ENCODE measurements at regions not wholly inside any gene's neighbourhood (a gene's known extent, or its start where the extent isn't known, plus 50 kb on each side); places are given as distances from the start of the nearest gene placed in this dataset.

DNA sequence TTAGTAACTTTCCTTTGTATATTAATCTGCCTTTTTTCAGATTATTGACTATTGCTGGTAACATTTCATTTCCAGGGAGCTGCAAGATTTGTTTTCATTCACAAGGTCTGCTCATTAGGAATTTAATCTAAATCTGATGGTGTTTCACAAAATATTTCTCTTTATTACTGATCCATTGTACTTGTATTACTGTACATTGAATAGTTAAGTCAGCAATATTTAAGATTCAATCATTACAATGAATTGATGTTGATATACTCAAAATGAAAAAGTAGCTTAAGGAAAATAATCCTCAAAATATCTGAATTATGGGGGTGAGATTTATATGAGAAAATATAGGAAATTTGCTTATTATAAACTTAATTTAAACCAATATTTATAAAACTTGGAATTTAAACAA, 308.6 kb upstream of the PBX1 start:
- no peak overlapping the region for H3K27ac ChIP-seq (ENCODE audit: low read length)
- H3K4me3 Mint-ChIP-seq: no peak overlapping the region
- no peaks in the 10 kb centered on the region for H3K27me3 ChIP-seq (replicated peaks in 1 of 2; ENCODE audit: control insufficient read depth in 2 of 2, extremely low read depth in 1 of 2, insufficient read depth in 2 of 2, low read length in 1 of 2)
- ChIA-PET POLR2A (no interaction called here), CTCF (no interaction called here)
- H3K27me3 Mint-ChIP-seq: no peaks in the 10 kb centered on the region
- H3K36me3 ChIP-seq (ENCODE audit: control insufficient read depth in 2 of 2, extremely low read depth in 1 of 2, insufficient read depth in 1 of 2, low read length in 1 of 2): no peaks in the 10 kb centered on the region
- H3K36me3 Mint-ChIP-seq: no peaks in the 10 kb centered on the region
- no peaks in the 10 kb centered on the region for H3K4me1 Mint-ChIP-seq
- no peaks in the 10 kb centered on the region for H3K4me1 ChIP-seq (ENCODE audit: control insufficient read depth in 1 of 2, extremely low read depth in 1 of 2, insufficient read depth in 2 of 2, low read length in 2 of 2)
- H3K27ac Mint-ChIP-seq: no peak overlapping the region
- DNase-seq: no peak
- H3K9me3 Mint-ChIP-seq: peaks cover 10 to 35% (median 19%) of the 10 kb centered on the region in 3 donors
- H3K4me3 ChIP-seq (ENCODE audit: control insufficient read depth in 1 of 2, extremely low read depth in 1 of 2, low read length in 1 of 2): no peak overlapping the region
- ATAC-seq (replicated peaks in 1 of 4): no peak
- no peaks in the 10 kb centered on the region for H3K9me3 ChIP-seq

DNA sequence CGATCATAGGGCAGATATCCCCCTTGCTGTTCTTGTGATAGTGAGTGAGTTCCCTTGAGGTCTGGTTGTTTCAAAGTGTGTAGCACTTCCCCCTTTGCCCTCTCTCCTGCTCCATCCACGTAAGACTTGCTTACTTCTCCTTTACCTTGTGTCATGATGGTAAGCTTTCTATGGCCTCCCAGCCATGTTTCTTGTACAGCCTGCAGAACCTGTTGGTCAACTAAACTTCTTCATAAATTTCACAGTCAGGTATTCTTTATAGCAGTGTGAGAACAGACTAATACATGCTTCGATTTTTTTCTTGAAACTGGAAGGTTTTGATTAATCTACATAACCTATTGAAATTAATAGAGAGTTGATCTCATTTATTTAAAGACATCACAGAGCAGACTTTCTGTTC, 302.5 kb upstream of the PBX1 start:
- Mint-ChIP-seq H3K9me3 (peaks cover 18 to 45% (median 28%) of the 10 kb centered on the region in 3 donors), H3K27ac (no peak overlapping the region), H3K4me1 (no peaks in the 10 kb centered on the region), H3K4me3 (no peak overlapping the region), H3K36me3 (no peaks in the 10 kb centered on the region), H3K27me3 (no peaks in the 10 kb centered on the region)
- DNase-seq (no peak), ATAC-seq (replicated peaks in 1 of 4) (no peak)
- Histone ChIP-seq H3K4me3 (ENCODE audit: control insufficient read depth in 1 of 2, extremely low read depth in 1 of 2, low read length in 1 of 2) (no peak overlapping the region), H3K27me3 (replicated peaks in 1 of 2; ENCODE audit: control insufficient read depth in 2 of 2, extremely low read depth in 1 of 2, insufficient read depth in 2 of 2, low read length in 1 of 2) (no peaks in the 10 kb centered on the region), H3K36me3 (ENCODE audit: control insufficient read depth in 2 of 2, extremely low read depth in 1 of 2, insufficient read depth in 1 of 2, low read length in 1 of 2) (no peaks in the 10 kb centered on the region), H3K27ac (ENCODE audit: low read length) (no peak overlapping the region), H3K4me1 (ENCODE audit: control insufficient read depth in 1 of 2, extremely low read depth in 1 of 2, insufficient read depth in 2 of 2, low read length in 2 of 2) (no peaks in the 10 kb centered on the region), H3K9me3 (no peaks in the 10 kb centered on the region)
- POLR2A ChIA-PET: no interaction called here
- CTCF ChIA-PET: no interaction called here
- WGBS (ENCODE audit: insufficient coverage): no CpG with 5 or more reads among the region's 3 CpGs

DNA sequence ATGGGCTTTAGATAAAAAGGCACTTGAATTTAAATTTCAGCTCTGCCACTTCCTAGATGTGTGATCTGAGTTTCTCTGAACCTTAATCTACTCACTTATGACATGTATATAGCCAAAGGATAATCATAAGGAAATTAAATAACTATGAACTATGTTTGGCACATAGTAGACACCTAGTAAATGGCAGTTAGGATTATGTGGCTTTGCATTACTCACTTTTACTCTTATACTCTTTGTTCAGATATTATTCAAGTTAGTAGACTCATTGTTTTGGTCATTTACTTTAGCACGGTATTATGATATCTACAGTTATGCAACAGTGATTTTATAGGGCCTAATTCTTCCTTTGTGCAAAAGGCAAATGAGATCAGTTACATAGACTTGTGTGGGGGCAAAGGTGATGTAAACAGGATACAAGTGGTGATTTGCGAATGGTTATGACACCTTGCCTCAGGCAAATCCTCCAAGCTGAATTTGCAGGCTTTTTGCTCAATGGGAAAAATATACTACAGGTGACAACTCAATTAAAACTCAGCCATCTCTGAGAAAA, 297.2 kb upstream of the PBX1 start:
- Mint-ChIP-seq H3K36me3 (no peaks in the 10 kb centered on the region), H3K4me1 (no peaks in the 10 kb centered on the region), H3K4me3 (no peak overlapping the region), H3K27me3 (no peaks in the 10 kb centered on the region), H3K27ac (no peak overlapping the region), H3K9me3 (peaks cover 4 to 21% (median 19%) of the 10 kb centered on the region in 3 donors)
- Histone ChIP-seq H3K4me3 (ENCODE audit: control insufficient read depth in 1 of 2, extremely low read depth in 1 of 2, low read length in 1 of 2) (no peak overlapping the region), H3K27me3 (replicated peaks in 1 of 2; ENCODE audit: control insufficient read depth in 2 of 2, extremely low read depth in 1 of 2, insufficient read depth in 2 of 2, low read length in 1 of 2) (no peaks in the 10 kb centered on the region), H3K27ac (ENCODE audit: low read length) (no peak overlapping the region), H3K9me3 (peaks cover 5% of the 10 kb centered on the region), H3K4me1 (ENCODE audit: control insufficient read depth in 1 of 2, extremely low read depth in 1 of 2, insufficient read depth in 2 of 2, low read length in 2 of 2) (no peaks in the 10 kb centered on the region), H3K36me3 (ENCODE audit: control insufficient read depth in 2 of 2, extremely low read depth in 1 of 2, insufficient read depth in 1 of 2, low read length in 1 of 2) (no peaks in the 10 kb centered on the region)
- DNase-seq: no peak
- 80% methylated on average over 1 of the region's 2 CpGs for WGBS (ENCODE audit: insufficient coverage)
- POLR2A ChIA-PET: no interaction called here
- ATAC-seq (replicated peaks in 1 of 4): no peak
- CTCF ChIA-PET: no interaction called here

DNA sequence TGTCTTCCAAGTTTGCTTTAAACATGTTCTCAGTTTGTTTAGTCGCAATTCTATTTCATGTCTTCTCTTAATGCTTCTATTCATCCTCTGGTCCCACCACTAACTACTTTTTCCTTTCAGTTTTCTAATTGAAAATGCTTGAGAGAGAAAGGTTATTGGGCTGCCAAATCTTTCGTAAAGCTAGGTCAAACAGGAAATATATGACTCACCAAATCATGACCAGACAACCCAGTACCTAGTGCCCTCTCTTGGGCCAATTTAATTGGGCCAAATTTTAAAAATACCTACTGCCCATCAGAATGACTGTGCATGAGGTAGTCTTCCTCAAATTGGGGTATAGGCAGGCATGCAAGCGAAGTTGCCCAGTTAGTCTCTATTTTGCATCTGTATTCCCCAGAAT, 295.4 kb upstream of the PBX1 start:
- H3K27me3 ChIP-seq (replicated peaks in 1 of 2; ENCODE audit: control insufficient read depth in 2 of 2, extremely low read depth in 1 of 2, insufficient read depth in 2 of 2, low read length in 1 of 2): no peaks in the 10 kb centered on the region
- Mint-ChIP-seq H3K9me3 (peaks cover 0 to 20% (median 19%) of the 10 kb centered on the region in 3 donors), H3K4me3 (no peak overlapping the region), H3K27ac (no peak overlapping the region), H3K36me3 (no peaks in the 10 kb centered on the region), H3K4me1 (no peaks in the 10 kb centered on the region), H3K27me3 (no peaks in the 10 kb centered on the region)
- no peaks in the 10 kb centered on the region for H3K36me3 ChIP-seq (ENCODE audit: control insufficient read depth in 2 of 2, extremely low read depth in 1 of 2, insufficient read depth in 1 of 2, low read length in 1 of 2)
- DNase-seq (no peak), ATAC-seq (replicated peaks in 1 of 4) (no peak)
- no peak overlapping the region for H3K4me3 ChIP-seq (ENCODE audit: control insufficient read depth in 1 of 2, extremely low read depth in 1 of 2, low read length in 1 of 2)
- H3K9me3 ChIP-seq: peaks cover 5% of the 10 kb centered on the region
- no peaks in the 10 kb centered on the region for H3K4me1 ChIP-seq (ENCODE audit: control insufficient read depth in 1 of 2, extremely low read depth in 1 of 2, insufficient read depth in 2 of 2, low read length in 2 of 2)
- ChIA-PET POLR2A (no interaction called here), CTCF (no interaction called here)
- 60% methylated on average over 1 of the region's 3 CpGs for WGBS (ENCODE audit: insufficient coverage)
- no peak overlapping the region for H3K27ac ChIP-seq (ENCODE audit: low read length)

DNA sequence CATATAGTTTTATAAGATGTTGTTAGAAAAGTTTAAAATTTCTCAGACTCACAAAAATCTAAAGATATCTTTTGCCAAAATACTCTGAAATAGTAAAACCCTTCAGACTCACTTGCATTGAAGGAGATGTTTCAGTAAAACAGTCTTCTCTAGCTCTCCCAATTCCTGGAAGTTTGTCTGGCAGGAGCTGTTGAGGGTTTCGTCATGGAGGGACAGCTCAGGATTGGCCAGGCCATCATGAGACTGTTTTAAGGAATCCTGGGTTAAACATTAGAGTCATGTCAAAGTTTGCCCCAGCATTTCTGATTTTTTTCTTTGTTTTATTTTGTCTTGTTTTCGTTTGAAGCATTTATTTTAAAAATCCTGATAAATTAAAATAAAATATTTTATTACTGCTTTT, 293.8 kb upstream of the PBX1 start:
- peaks cover 0 to 16% (median 13%) of the 10 kb centered on the region in 3 donors for H3K9me3 Mint-ChIP-seq
- CTCF ChIA-PET: no interaction called here

DNA sequence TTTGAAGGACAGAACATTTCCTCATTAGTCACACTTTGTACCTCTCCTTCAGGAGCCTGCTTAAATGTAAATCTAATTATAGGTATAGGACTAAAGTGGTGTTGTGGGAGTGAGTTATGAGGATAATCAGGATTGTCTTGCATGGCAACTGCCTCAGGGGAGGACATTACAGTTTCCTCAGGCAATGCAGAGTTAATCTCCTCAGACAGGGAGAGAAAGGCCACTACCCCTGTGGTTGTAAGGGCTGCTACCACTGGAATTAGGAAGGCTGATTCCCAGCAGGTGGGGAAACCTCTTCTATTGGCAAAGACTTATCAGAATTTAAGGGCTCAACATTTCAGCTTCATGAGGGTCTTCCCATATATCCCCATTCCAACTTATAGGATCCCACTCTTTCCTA, 286.8 kb upstream of the PBX1 start:
- no peaks in the 10 kb centered on the region for H3K9me3 ChIP-seq
- H3K27ac Mint-ChIP-seq: no peak overlapping the region
- H3K27me3 Mint-ChIP-seq: no peaks in the 10 kb centered on the region
- no peak overlapping the region for H3K4me3 ChIP-seq (ENCODE audit: control insufficient read depth in 1 of 2, extremely low read depth in 1 of 2, low read length in 1 of 2)
- H3K27ac ChIP-seq (ENCODE audit: low read length): no peak overlapping the region
- H3K36me3 Mint-ChIP-seq: no peaks in the 10 kb centered on the region
- no peak overlapping the region for H3K4me3 Mint-ChIP-seq
- H3K27me3 ChIP-seq (replicated peaks in 1 of 2; ENCODE audit: control insufficient read depth in 2 of 2, extremely low read depth in 1 of 2, insufficient read depth in 2 of 2, low read length in 1 of 2): no peaks in the 10 kb centered on the region
- DNase-seq: no peak
- ChIA-PET POLR2A (no interaction called here), CTCF (no interaction called here)
- no peaks in the 10 kb centered on the region for H3K4me1 Mint-ChIP-seq
- H3K9me3 Mint-ChIP-seq: peaks cover 6 to 22% (median 16%) of the 10 kb centered on the region in 3 donors
- no peak for ATAC-seq (replicated peaks in 1 of 4)
- no peaks in the 10 kb centered on the region for H3K36me3 ChIP-seq (ENCODE audit: control insufficient read depth in 2 of 2, extremely low read depth in 1 of 2, insufficient read depth in 1 of 2, low read length in 1 of 2)
- H3K4me1 ChIP-seq (ENCODE audit: control insufficient read depth in 1 of 2, extremely low read depth in 1 of 2, insufficient read depth in 2 of 2, low read length in 2 of 2): no peaks in the 10 kb centered on the region

More for the DNA sequence above, 293.8 kb upstream of the PBX1 start:
- WGBS (ENCODE audit: insufficient coverage): no CpG with 5 or more reads among the region's 2 CpGs
- no peak overlapping the region for H3K4me3 Mint-ChIP-seq
- no peaks in the 10 kb centered on the region for H3K36me3 ChIP-seq (ENCODE audit: control insufficient read depth in 2 of 2, extremely low read depth in 1 of 2, insufficient read depth in 1 of 2, low read length in 1 of 2)
- no peak overlapping the region for H3K27ac ChIP-seq (ENCODE audit: low read length)
- H3K4me3 ChIP-seq (ENCODE audit: control insufficient read depth in 1 of 2, extremely low read depth in 1 of 2, low read length in 1 of 2): no peak overlapping the region
- H3K36me3 Mint-ChIP-seq: no peaks in the 10 kb centered on the region
- H3K9me3 ChIP-seq: peaks cover 5% of the 10 kb centered on the region
- H3K27ac Mint-ChIP-seq: no peak overlapping the region
- POLR2A ChIA-PET: no interaction called here
- H3K4me1 Mint-ChIP-seq: no peaks in the 10 kb centered on the region
- H3K4me1 ChIP-seq (ENCODE audit: control insufficient read depth in 1 of 2, extremely low read depth in 1 of 2, insufficient read depth in 2 of 2, low read length in 2 of 2): no peaks in the 10 kb centered on the region
- H3K27me3 ChIP-seq (replicated peaks in 1 of 2; ENCODE audit: control insufficient read depth in 2 of 2, extremely low read depth in 1 of 2, insufficient read depth in 2 of 2, low read length in 1 of 2): no peaks in the 10 kb centered on the region
- DNase-seq: no peak
- no peaks in the 10 kb centered on the region for H3K27me3 Mint-ChIP-seq
- ATAC-seq (replicated peaks in 1 of 4): no peak

DNA sequence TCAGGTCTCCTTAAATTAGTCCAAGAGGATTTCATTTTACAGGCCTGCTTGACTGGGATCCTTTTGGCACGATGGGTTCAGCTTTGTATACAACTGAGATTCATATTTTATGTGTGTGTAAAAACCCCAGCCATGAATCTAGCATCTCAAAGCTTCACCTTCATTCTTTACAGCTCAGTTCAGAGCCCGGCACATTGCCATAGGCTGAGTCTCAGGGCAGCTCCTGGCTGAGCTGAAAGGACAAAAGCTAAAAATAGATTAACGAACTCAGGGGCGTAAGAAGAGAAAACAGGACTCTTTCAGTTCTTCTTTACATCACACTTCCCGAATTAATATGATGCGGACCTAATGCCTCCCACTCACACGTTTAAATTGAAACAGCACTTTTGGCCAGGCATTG, 262.8 kb upstream of the PBX1 start:
- H3K4me1 Mint-ChIP-seq: no peaks in the 10 kb centered on the region
- POLR2A ChIA-PET: no interaction called here
- CTCF ChIA-PET: no interaction called here
- no peak for ATAC-seq (replicated peaks in 1 of 4)
- H3K27ac Mint-ChIP-seq: no peak overlapping the region
- Histone ChIP-seq H3K4me1 (ENCODE audit: control insufficient read depth in 1 of 2, extremely low read depth in 1 of 2, insufficient read depth in 2 of 2, low read length in 2 of 2) (no peaks in the 10 kb centered on the region), H3K27me3 (replicated peaks in 1 of 2; ENCODE audit: control insufficient read depth in 2 of 2, extremely low read depth in 1 of 2, insufficient read depth in 2 of 2, low read length in 1 of 2) (no peaks in the 10 kb centered on the region), H3K36me3 (ENCODE audit: control insufficient read depth in 2 of 2, extremely low read depth in 1 of 2, insufficient read depth in 1 of 2, low read length in 1 of 2) (no peaks in the 10 kb centered on the region), H3K27ac (ENCODE audit: low read length) (no peak overlapping the region), H3K9me3 (no peaks in the 10 kb centered on the region), H3K4me3 (ENCODE audit: control insufficient read depth in 1 of 2, extremely low read depth in 1 of 2, low read length in 1 of 2) (no peak overlapping the region)
- no peak overlapping the region for H3K4me3 Mint-ChIP-seq
- WGBS (ENCODE audit: insufficient coverage): no CpG with 5 or more reads among the region's 7 CpGs
- no peak for DNase-seq
- peaks cover 16 to 25% (median 24%) of the 10 kb centered on the region in 3 donors for H3K9me3 Mint-ChIP-seq
- no peaks in the 10 kb centered on the region for H3K27me3 Mint-ChIP-seq
- H3K36me3 Mint-ChIP-seq: no peaks in the 10 kb centered on the region
